Esophagus squamous epithelium (tissue), 4 donors: ENCODE measurements at regions not wholly inside any gene's neighbourhood (a gene's known extent, or its start where the extent isn't known, plus 50 kb on each side); places are given as distances from the start of the nearest gene placed in this dataset.

Source experiments
- POLR2A ChIP-seq, 4 donors: fragments of 450-650 bp; IDR thresholded peaks; one replicate each; pipeline ENCODE4 v1.6.1; 2017; ENCODE audit warnings: antibody characterized with exemption in 4 of 4, mild to moderate bottlenecking in 4 of 4, moderate library complexity in 3 of 4
- TF ChIP-seq, protein P1 (sequence below), 6 experiments: fragments of 450-650 bp in 4 of 6; fragments of 200-600 bp in 2 of 6; sonication (generic) in 2 of 6; IDR thresholded peaks; one replicate each; pipeline ENCODE4 v1.5.1; 2016 to 2019; ENCODE audit warnings: antibody characterized with exemption in 6 of 6, mild to moderate bottlenecking in 4 of 6, moderate library complexity in 4 of 6

DNA sequence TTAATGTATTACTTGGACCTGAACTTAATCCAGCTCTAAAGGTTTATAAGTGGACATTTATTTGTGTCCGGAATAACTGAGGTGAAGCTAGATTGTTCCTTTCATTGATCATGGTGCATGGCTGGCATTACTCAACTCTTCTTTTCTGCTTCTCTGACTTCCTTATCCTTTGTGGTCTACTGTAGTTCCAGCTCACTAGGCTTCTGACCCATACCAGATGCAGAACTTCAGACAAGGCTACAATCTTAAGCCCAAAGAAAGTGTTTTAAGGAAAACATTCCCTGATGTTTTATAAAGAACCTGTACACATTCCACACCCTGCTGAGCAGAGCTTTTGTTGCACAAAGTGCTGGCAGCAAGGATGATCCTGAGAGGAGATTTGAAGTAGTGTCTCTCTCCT is 250.8 kb upstream of the TGFBR2 start:
- TF ChIP-seq, protein P1, sequence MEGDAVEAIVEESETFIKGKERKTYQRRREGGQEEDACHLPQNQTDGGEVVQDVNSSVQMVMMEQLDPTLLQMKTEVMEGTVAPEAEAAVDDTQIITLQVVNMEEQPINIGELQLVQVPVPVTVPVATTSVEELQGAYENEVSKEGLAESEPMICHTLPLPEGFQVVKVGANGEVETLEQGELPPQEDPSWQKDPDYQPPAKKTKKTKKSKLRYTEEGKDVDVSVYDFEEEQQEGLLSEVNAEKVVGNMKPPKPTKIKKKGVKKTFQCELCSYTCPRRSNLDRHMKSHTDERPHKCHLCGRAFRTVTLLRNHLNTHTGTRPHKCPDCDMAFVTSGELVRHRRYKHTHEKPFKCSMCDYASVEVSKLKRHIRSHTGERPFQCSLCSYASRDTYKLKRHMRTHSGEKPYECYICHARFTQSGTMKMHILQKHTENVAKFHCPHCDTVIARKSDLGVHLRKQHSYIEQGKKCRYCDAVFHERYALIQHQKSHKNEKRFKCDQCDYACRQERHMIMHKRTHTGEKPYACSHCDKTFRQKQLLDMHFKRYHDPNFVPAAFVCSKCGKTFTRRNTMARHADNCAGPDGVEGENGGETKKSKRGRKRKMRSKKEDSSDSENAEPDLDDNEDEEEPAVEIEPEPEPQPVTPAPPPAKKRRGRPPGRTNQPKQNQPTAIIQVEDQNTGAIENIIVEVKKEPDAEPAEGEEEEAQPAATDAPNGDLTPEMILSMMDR (IDR thresholded peaks at IDR 0.05) = no peak
- no peak for TF ChIP-seq POLR2A (IDR thresholded peaks at IDR 0.05)
